Vagina (tissue), 2 donors: ENCODE measurements at regions not wholly inside any gene's neighbourhood (a gene's known extent, or its start where the extent isn't known, plus 50 kb on each side); places are given as distances from the start of the nearest gene placed in this dataset.

ENCODE experiments used
- CTCF ChIP-seq, 3 experiments: fragments of 450-650 bp in 2 of 3; fragments of 200-600 bp in 1 of 3; sonication (generic) in 1 of 3; IDR thresholded peaks; one replicate each; pipeline ENCODE4 v1.5.1; 2017 to 2019; ENCODE audit warnings: antibody characterized with exemption in 3 of 3, mild to moderate bottlenecking in 2 of 3, moderate library complexity in 2 of 3
- POLR2A ChIP-seq, 2 donors: fragments of 450-650 bp; IDR thresholded peaks; one replicate each; pipeline ENCODE4 v1.6.1; 2017; ENCODE audit warnings: antibody characterized with exemption in 2 of 2, mild to moderate bottlenecking in 2 of 2, moderate library complexity in 2 of 2

- no peak for TF ChIP-seq CTCF (IDR thresholded peaks at IDR 0.05)
- no peak for TF ChIP-seq POLR2A (IDR thresholded peaks at IDR 0.05)
These were observed 482.2 kb upstream of the KLF6 start for GRCh38 chr10:4267086-4267773.
